SW 1271 (cell line): ENCODE measurements at regions not wholly inside any gene's neighbourhood (a gene's known extent, or its start where the extent isn't known, plus 50 kb on each side); places are given as distances from the start of the nearest gene placed in this dataset.

Experiments used
- DNase-seq, 2 experiments: peaks; one replicate each; lab custom pipeline; 2025; lab: John Stamatoyannopoulos, UW

- DNase-seq: no peak
These were observed 204.6 kb upstream of the HEY2 start for GRCh38 chr6:125544819-125545218.

GRCh38 chr6:125546841-125547251, 202.6 kb upstream of the HEY2 start:
- no peak for DNase-seq

GRCh38 chr6:125547381-125547780, 202.1 kb upstream of the HEY2 start:
- DNase-seq: no peak

GRCh38 chr6:125549202-125549884, 200.1 kb upstream of the HEY2 start:
- DNase-seq: no peak

GRCh38 chr6:125550892-125551291, 198.5 kb upstream of the HEY2 start:
- DNase-seq: no peak

GRCh38 chr6:125552819-125553218, 196.6 kb upstream of the HEY2 start:
- DNase-seq: no peak

GRCh38 chr6:125554456-125554855, 195.0 kb upstream of the HEY2 start:
- DNase-seq: no peak

- DNase-seq: no peak
These were observed 191.1 kb upstream of the HEY2 start for GRCh38 chr6:125558241-125558843.

GRCh38 chr6:125558907-125559306, 190.5 kb upstream of the HEY2 start:
- DNase-seq: no peak

GRCh38 chr6:125562156-125562555, 187.3 kb upstream of the HEY2 start:
- no peak for DNase-seq

GRCh38 chr6:125564941-125565340, 184.5 kb upstream of the HEY2 start:
- no peak for DNase-seq

GRCh38 chr6:125567407-125567806, 182.0 kb upstream of the HEY2 start:
- no peak for DNase-seq

- no peak for DNase-seq
These were observed 180.8 kb upstream of the HEY2 start for GRCh38 chr6:125568609-125569008.

GRCh38 chr6:125570526-125570925, 178.9 kb upstream of the HEY2 start:
- DNase-seq: no peak

GRCh38 chr6:125571207-125571755, 178.2 kb upstream of the HEY2 start:
- DNase-seq: no peak

GRCh38 chr6:125574604-125575003, 174.8 kb upstream of the HEY2 start:
- DNase-seq: no peak

- DNase-seq: no peak
These were observed 172.2 kb upstream of the HEY2 start for GRCh38 chr6:125577124-125577662.

GRCh38 chr6:125584468-125584939, 164.9 kb upstream of the HEY2 start:
- no peak for DNase-seq

- DNase-seq: no peak
These were observed 164.0 kb upstream of the HEY2 start for GRCh38 chr6:125585470-125585869.

- DNase-seq: no peak
These were observed 163.4 kb upstream of the HEY2 start for GRCh38 chr6:125586074-125586473.

- DNase-seq: no peak
These were observed 162.8 kb upstream of the HEY2 start for GRCh38 chr6:125586605-125587004.

GRCh38 chr6:125587666-125588632, 161.5 kb upstream of the HEY2 start:
- DNase-seq: no peak
